Ishikawa (cell line): ENCODE measurements at regions not wholly inside any gene's neighbourhood (a gene's known extent, or its start where the extent isn't known, plus 50 kb on each side); places are given as distances from the start of the nearest gene placed in this dataset.

Source experiments
- CEBPB ChIP-seq: IDR thresholded peaks from 2 replicates; pipeline ENCODE4 v1.6.1; 2012
- FOXM1 ChIP-seq: IDR thresholded peaks from 2 replicates; pipeline ENCODE4 v1.6.1; 2012; ENCODE audit warnings: low read depth, borderline replicate concordance

DNA sequence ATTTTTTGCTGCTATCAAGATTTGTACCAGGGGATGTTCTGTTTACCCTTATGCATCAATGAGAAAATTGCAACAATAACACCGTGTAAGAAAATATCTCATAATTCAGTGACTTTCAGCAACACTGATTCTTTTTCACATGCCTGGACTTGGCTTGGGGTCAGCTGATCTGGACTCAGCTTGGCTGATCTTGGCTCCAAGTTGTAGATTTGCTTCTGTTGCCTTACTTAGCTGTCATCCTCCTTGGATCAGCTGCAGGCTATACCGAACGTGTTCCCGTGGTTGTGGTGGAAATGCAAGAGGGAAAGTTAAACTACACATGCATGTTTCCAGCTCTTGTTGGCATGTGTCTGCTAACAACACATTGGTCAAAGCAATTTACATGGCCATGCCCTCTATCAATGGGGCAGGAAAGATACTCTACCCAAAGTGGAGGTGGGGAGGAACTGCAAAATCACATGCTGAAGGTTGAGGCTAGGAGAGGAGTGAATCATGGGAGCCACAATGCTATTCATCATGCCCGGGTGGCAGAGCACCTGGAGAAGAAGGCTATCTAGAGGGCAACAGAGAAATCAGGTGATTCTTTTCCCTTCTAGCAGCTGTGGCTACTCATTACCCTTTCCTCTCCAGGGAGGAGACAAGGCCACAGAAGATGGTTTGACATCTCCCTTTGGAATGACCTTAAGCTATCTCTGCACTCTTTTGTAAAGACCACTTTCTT, 1276.3 kb upstream of the AUTS2 start:
- TF ChIP-seq CEBPB (no peak), FOXM1 (no peak)
